Esophagus squamous epithelium (tissue), 4 donors: ENCODE measurements at regions not wholly inside any gene's neighbourhood (a gene's known extent, or its start where the extent isn't known, plus 50 kb on each side); places are given as distances from the start of the nearest gene placed in this dataset.

Experiments used
- POLR2A ChIP-seq, 4 donors: fragments of 450-650 bp; IDR thresholded peaks; one replicate each; pipeline ENCODE4 v1.6.1; 2017; ENCODE audit warnings: antibody characterized with exemption in 4 of 4, mild to moderate bottlenecking in 4 of 4, moderate library complexity in 3 of 4
- TF ChIP-seq, protein P1 (sequence below), 6 experiments: fragments of 450-650 bp in 4 of 6; fragments of 200-600 bp in 2 of 6; sonication (generic) in 2 of 6; IDR thresholded peaks; one replicate each; pipeline ENCODE4 v1.5.1; 2016 to 2019; ENCODE audit warnings: antibody characterized with exemption in 6 of 6, mild to moderate bottlenecking in 4 of 6, moderate library complexity in 4 of 6

DNA sequence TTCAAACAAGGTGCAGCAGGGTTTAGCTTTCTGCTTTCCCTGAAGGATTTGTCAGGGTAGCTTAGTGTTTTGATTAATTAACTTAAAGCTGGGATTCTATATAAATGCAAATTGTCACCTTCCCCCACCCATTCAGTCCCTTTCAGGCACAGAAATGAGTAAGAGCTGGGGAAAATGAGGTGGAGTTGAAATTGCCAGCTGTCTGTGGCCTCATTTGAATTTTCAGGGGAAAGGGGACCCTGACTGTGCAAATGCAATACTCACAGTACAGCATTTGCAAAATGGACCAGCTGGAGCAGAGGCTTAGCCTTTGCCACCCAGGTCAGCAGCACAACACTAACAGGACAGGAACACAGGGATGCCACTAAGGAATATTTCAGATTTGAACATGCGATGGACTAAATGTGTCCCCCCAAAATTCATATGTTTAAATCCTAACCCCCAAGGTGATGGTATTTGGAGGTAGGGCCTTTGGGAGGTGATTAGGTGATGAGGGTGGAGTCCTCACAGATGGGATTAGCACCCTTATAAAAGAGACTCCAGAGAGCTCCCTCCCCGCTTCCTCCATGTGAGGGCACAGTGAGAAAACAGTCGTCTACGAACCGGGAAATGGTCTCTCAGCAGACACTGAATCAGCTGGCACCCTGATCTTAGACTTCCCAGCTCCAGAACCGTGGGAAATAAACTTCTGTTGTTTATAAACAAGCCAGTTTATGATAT lies 59.5 kb upstream of the CYSLTR2 start:
- no peak for TF ChIP-seq POLR2A (IDR thresholded peaks at IDR 0.05)
- TF ChIP-seq, protein P1, sequence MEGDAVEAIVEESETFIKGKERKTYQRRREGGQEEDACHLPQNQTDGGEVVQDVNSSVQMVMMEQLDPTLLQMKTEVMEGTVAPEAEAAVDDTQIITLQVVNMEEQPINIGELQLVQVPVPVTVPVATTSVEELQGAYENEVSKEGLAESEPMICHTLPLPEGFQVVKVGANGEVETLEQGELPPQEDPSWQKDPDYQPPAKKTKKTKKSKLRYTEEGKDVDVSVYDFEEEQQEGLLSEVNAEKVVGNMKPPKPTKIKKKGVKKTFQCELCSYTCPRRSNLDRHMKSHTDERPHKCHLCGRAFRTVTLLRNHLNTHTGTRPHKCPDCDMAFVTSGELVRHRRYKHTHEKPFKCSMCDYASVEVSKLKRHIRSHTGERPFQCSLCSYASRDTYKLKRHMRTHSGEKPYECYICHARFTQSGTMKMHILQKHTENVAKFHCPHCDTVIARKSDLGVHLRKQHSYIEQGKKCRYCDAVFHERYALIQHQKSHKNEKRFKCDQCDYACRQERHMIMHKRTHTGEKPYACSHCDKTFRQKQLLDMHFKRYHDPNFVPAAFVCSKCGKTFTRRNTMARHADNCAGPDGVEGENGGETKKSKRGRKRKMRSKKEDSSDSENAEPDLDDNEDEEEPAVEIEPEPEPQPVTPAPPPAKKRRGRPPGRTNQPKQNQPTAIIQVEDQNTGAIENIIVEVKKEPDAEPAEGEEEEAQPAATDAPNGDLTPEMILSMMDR (IDR thresholded peaks at IDR 0.05) = no peak
